ENCODE measurements at regions not wholly inside any gene's neighbourhood (a gene's known extent, or its start where the extent isn't known, plus 50 kb on each side); places are given as distances from the start of the nearest gene placed in this dataset.
"Not testable (repeated sequence)": the region's sequence is repeated elsewhere in the genome, so short reads cannot be mapped to it uniquely, and the experiment has no call there.

DNA sequence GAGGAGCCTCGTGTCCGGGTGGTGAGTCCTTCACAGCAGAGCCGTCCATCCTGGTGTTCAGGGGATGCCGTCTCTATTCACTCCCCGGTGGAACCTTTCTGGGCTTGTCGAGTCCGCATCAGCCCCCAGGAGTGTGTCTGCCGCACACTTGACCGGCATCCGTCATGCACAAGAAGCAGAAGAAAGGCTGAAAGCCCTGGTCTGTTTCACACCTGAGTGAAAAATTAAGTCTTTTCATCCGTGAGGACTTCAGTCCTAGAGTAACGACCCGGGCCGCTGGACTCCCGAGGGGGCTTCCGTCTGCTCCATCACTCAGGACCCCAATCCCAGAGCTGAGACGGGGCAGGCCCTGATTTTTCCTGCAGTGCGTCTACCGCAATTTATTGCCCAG, 332.2 kb downstream of the ADGRD1 start:
- H3K27me3 ChIP-seq (ENCODE audit: control insufficient read depth, insufficient read depth, low read length); H3K4me3 ChIP-seq (ENCODE audit: low read depth, low read length); H3K36me3 ChIP-seq (ENCODE audit: control insufficient read depth, insufficient read depth, low read length); DNase-seq (ENCODE audit: low read depth): not testable (repeated sequence)

GRCh38 chr12:131286301-131286700, 332.6 kb downstream of the ADGRD1 start:
- H3K36me3 ChIP-seq (ENCODE audit: control insufficient read depth, insufficient read depth, low read length); DNase-seq (ENCODE audit: low read depth); H3K27me3 ChIP-seq (ENCODE audit: control insufficient read depth, insufficient read depth, low read length); H3K4me3 ChIP-seq (ENCODE audit: low read depth, low read length): not testable (repeated sequence)

- no peak for DNase-seq (ENCODE audit: low read depth)
- Histone ChIP-seq H3K36me3 (ENCODE audit: control insufficient read depth, insufficient read depth, low read length) (no peaks in the 10 kb centered on the region), H3K27me3 (ENCODE audit: control insufficient read depth, insufficient read depth, low read length) (no peaks in the 10 kb centered on the region), H3K4me3 (ENCODE audit: low read depth, low read length) (no peak overlapping the region)
- no peak for TF ChIP-seq CTCF (IDR thresholded peaks at IDR 0.05; ENCODE audit: insufficient read depth, low read length, poor library complexity, severe bottlenecking)
These were observed 333.6 kb downstream of the ADGRD1 start for GRCh38 chr12:131287015-131287937.

GRCh38 chr12:131287938-131288764, 334.4 kb downstream of the ADGRD1 start:
- H3K4me3 ChIP-seq (ENCODE audit: low read depth, low read length) = no peak overlapping the region
- no peaks in the 10 kb centered on the region for H3K27me3 ChIP-seq (ENCODE audit: control insufficient read depth, insufficient read depth, low read length)
- no peak for TF ChIP-seq CTCF (IDR thresholded peaks at IDR 0.05; ENCODE audit: insufficient read depth, low read length, poor library complexity, severe bottlenecking)
- DNase-seq (ENCODE audit: low read depth) = no peak
- H3K36me3 ChIP-seq (ENCODE audit: control insufficient read depth, insufficient read depth, low read length) = no peaks in the 10 kb centered on the region

DNA sequence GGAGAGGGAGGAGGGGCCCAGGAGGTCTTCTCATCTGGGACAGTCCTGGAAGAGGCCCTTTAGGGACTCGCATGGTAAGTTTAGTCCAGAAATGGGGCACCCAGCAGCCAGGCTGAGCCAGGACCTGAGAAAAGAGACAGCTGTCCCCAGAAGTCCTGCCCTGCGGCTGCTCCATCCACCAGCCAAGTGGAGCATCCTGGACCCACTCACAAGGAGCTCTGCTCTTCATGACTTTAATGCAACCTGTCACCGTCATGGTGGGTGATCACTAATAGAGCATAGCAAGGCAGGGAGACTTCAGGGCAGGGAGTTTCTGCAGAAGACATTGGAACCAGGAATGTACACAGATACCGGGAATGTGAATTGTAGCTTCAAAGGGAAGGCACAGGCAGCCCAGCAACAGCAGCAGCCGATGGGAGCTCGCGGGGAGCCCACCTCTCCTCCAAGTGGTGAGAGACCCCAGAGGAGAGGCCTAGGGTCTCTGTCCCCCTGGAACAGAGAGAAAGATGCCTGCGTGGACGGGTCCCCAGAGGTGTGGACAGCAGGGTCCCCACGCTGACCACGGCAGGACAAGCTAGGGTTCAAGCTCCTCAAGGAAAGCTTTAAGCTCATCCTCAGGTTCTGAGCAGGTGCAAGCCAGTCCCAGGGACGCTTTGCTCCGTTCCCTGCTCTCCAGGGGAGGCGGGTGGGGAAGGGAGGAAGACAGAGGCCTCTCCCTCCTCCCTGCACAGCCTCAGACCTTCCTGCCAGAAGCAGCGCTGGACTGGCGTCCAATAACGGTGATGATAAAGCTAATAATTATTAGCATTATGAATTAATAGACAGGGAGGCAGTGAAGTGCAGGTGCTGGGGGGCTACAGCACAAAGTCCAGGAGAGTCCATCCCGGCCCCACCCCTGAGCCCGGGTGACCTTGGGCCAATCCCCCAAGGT, 335.3 kb downstream of the ADGRD1 start:
- DNase-seq (ENCODE audit: low read depth); H3K27me3 ChIP-seq (ENCODE audit: control insufficient read depth, insufficient read depth, low read length); H3K4me3 ChIP-seq (ENCODE audit: low read depth, low read length); H3K36me3 ChIP-seq (ENCODE audit: control insufficient read depth, insufficient read depth, low read length): not testable (repeated sequence)

DNA sequence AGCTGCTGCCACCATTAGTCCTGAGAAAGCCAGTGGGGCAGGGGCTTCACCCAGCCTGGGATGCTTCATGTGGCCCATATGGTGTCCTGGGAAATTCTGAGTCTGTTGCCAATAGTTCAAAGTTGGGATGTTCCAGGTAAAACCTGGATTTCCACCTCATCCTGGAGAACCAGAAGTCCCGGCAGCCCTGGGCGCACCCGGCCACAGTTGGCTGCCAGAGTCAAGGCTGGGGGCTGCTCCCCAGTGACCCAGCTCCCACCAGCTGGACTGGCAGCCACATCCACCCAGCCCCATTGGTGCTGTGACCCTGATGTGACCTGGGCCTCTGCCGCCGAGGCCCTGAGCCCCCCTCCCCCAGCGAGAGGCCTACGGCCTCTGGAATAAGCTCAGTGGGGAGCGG, 336.1 kb downstream of the ADGRD1 start:
- H3K36me3 ChIP-seq (ENCODE audit: control insufficient read depth, insufficient read depth, low read length); H3K4me3 ChIP-seq (ENCODE audit: low read depth, low read length); DNase-seq (ENCODE audit: low read depth); H3K27me3 ChIP-seq (ENCODE audit: control insufficient read depth, insufficient read depth, low read length): not testable (repeated sequence)

DNA sequence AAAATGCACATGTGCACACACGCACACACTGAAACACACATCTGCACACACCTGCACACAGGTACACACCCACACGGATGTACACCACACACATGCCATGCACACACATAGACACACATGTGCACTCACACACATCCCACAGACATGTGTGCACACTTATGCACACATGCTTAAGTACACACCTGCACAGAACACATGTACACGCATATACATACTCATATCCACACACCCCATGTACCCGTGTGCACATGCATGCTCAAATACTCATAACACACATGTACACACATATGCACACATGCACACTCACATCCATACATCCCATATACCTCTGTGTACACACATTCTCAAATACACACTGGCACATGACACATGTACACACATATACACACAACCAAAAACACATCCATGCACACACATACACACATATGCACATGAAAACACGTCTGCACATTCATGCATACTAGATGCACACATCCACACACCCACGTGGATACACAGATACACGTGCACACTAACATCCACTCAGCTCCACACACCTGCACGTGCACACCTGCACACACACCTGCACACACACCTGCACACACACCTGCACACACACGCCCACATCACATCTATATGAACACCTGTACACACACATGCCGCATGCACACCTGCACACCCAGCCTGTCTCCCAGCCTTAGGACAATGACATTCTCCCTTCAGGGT, 336.7 kb downstream of the ADGRD1 start:
- Histone ChIP-seq H3K4me3 (ENCODE audit: low read depth, low read length) (no peak overlapping the region), H3K27me3 (ENCODE audit: control insufficient read depth, insufficient read depth, low read length) (no peaks in the 10 kb centered on the region), H3K36me3 (ENCODE audit: control insufficient read depth, insufficient read depth, low read length) (no peaks in the 10 kb centered on the region)
- no peak for DNase-seq (ENCODE audit: low read depth)
- no peak for TF ChIP-seq CTCF (IDR thresholded peaks at IDR 0.05; ENCODE audit: insufficient read depth, low read length, poor library complexity, severe bottlenecking)

DNA sequence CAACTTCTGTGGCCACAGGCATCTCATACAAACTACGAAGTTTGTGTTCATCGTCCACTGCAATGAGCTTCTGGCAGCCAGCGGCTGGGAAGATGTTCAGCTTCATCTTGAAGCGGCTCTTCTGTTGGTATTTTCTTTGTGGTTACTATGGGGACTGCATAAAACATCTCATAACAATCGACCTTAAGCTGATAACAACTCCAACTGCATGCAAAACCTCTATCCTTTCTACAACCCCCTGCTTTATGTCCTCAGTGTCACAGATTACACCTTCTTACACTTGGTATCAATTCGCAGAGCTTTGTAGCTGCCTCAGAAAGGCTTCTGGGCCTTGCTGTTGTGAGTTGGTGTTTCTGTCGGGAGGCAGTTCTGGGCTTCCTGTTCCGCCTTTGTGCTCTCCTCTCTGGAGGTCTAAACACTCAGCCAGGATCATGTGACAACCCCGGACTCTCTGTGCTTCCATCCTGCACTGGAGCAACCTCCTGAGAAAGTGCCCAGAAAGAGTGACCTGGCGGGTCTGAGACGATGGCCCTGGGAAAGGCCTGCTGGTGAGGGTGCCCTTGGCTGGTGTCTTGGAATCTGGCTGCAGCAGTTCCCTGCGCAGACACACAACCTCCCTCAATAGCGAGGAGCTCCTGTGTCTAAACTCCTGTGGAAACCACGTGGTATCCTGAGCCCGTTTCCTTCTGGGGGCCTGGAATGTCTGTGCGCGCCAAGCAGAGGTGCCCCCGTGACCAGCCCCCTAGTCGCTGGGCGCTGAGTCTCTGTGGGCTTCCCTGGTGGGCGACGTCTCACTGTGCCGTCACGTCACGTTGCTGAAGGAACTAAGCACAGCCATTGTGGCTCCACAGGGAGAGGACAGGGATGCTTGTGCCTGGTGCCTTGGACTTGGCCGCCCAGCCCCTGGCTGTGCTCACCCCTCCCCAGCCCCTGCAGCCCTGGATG, 339.6 kb downstream of the ADGRD1 start:
- H3K36me3 ChIP-seq (ENCODE audit: control insufficient read depth, insufficient read depth, low read length); H3K4me3 ChIP-seq (ENCODE audit: low read depth, low read length); DNase-seq (ENCODE audit: low read depth); H3K27me3 ChIP-seq (ENCODE audit: control insufficient read depth, insufficient read depth, low read length): not testable (repeated sequence)

GRCh38 chr12:131294716-131295115, 341.0 kb downstream of the ADGRD1 start:
- not testable (repeated sequence) for DNase-seq (ENCODE audit: low read depth); H3K27me3 ChIP-seq (ENCODE audit: control insufficient read depth, insufficient read depth, low read length); H3K4me3 ChIP-seq (ENCODE audit: low read depth, low read length); H3K36me3 ChIP-seq (ENCODE audit: control insufficient read depth, insufficient read depth, low read length)
